Liver (tissue), 8 donors: ENCODE measurements at regions not wholly inside any gene's neighbourhood (a gene's known extent, or its start where the extent isn't known, plus 50 kb on each side); places are given as distances from the start of the nearest gene placed in this dataset.

Experiments used
- DNase-seq: peaks from one replicate; pipeline ENCODE4 v3.0.0-alpha.2; 2017; ENCODE audit warnings: low spot score
- H3K27ac ChIP-seq, 2 donors: one replicate each; pipeline ENCODE4 v1.7.0; 2013; ENCODE audit warnings: inconsistent platforms in 2 of 2, low read length in 2 of 2, control low read depth in 1 of 2, low read depth in 1 of 2, mild to moderate bottlenecking in 1 of 2
- H3K27me3 ChIP-seq, 4 donors: one replicate each; pipeline versions ENCODE4 v1.6.1 to v1.7.0; 2013; ENCODE audit warnings: low read length in 3 of 4, inconsistent platforms in 1 of 4, mild to moderate bottlenecking in 1 of 4, moderate library complexity in 1 of 4; ENCODE audit not compliant: control insufficient read depth in 4 of 4, insufficient read depth in 4 of 4
- H3K36me3 ChIP-seq, 4 donors: one replicate each; pipeline versions ENCODE4 v1.6.1 to v1.7.0; 2013; ENCODE audit warnings: low read length in 3 of 4, mild to moderate bottlenecking in 3 of 4, low read depth in 1 of 4, moderate library complexity in 1 of 4; ENCODE audit not compliant: control insufficient read depth in 4 of 4, insufficient read depth in 3 of 4
- H3K4me1 ChIP-seq, 4 donors: one replicate each; pipeline versions ENCODE4 v1.6.1 to v1.7.0; 2013; ENCODE audit warnings: low read length in 3 of 4, mild to moderate bottlenecking in 3 of 4, moderate library complexity in 1 of 4; ENCODE audit not compliant: control insufficient read depth in 4 of 4, insufficient read depth in 4 of 4
- H3K4me3 ChIP-seq, 3 donors: one replicate each; pipeline versions ENCODE4 v1.6.1 to v1.7.0; 2013; ENCODE audit warnings: low read length in 3 of 3, control low read depth in 1 of 3, low read depth in 1 of 3, mild to moderate bottlenecking in 1 of 3
- H3K9ac ChIP-seq, 2 donors: one replicate each; pipeline ENCODE4 v1.7.0; 2013; ENCODE audit warnings: low read length in 2 of 2, mild to moderate bottlenecking in 2 of 2, moderate library complexity in 2 of 2, control low read depth in 1 of 2, low read depth in 1 of 2
- H3K9me3 ChIP-seq, 4 donors: one replicate each; pipeline versions ENCODE4 v1.6.1 to v1.7.0; 2013; ENCODE audit warnings: low read length in 3 of 4; ENCODE audit not compliant: control insufficient read depth in 4 of 4
- ATF3 ChIP-seq: IDR thresholded peaks from 2 replicates; pipeline ENCODE4 v1.6.1; 2016; ENCODE audit warnings: antibody characterized with exemption
- CTCF ChIP-seq: fragments of 150-350 bp; IDR thresholded peaks from 2 replicates; pipeline ENCODE4 v1.5.1; 2017; ENCODE audit warnings: improper control_type of control experiment, low read depth, low read length; ENCODE audit not compliant: missing input control
- EGR1 ChIP-seq, 2 donors: IDR thresholded peaks; 2 replicates each; pipeline ENCODE4 v1.6.1; 2016 to 2018; ENCODE audit warnings: antibody characterized with exemption in 2 of 2, low read depth in 2 of 2
- FOXA1 ChIP-seq: IDR thresholded peaks from 2 replicates; pipeline ENCODE4 v1.6.1; 2016; ENCODE audit warnings: antibody characterized with exemption
- FOXA2 ChIP-seq: IDR thresholded peaks from 2 replicates; pipeline ENCODE4 v1.6.1; 2016; ENCODE audit warnings: antibody characterized with exemption
- GABPA ChIP-seq, 2 donors: IDR thresholded peaks in 1 of 2; conservative IDR thresholded peaks in 1 of 2; 2 replicates each; pipeline ENCODE4 v1.6.1; 2016; ENCODE audit warnings: antibody characterized with exemption in 2 of 2, mild to moderate bottlenecking in 1 of 2, moderate library complexity in 1 of 2
- HNF4A ChIP-seq, 2 donors: conservative IDR thresholded peaks; 2 replicates each; pipeline ENCODE4 v1.6.1; 2016; ENCODE audit warnings: antibody characterized with exemption in 2 of 2, mild to moderate bottlenecking in 2 of 2
- HNF4G ChIP-seq: IDR thresholded peaks from 2 replicates; pipeline ENCODE4 v1.6.1; 2016; ENCODE audit warnings: antibody characterized with exemption
- JUND ChIP-seq, 2 donors: IDR thresholded peaks; 2 replicates each; pipeline ENCODE4 v1.6.1; 2016; ENCODE audit warnings: antibody characterized with exemption in 2 of 2
- MAX ChIP-seq: IDR thresholded peaks from 2 replicates; pipeline ENCODE4 v1.6.1; 2016; ENCODE audit warnings: antibody characterized with exemption
- NR2F2 ChIP-seq: IDR thresholded peaks from 2 replicates; pipeline ENCODE4 v1.6.1; 2016; ENCODE audit warnings: antibody characterized with exemption
- RAD21 ChIP-seq, 2 donors: IDR thresholded peaks; 2 replicates each; pipeline ENCODE4 v1.6.1; 2016; ENCODE audit warnings: antibody characterized with exemption in 2 of 2, mild to moderate bottlenecking in 2 of 2
- REST ChIP-seq: IDR thresholded peaks from 2 replicates; pipeline ENCODE4 v1.6.1; 2016; ENCODE audit warnings: antibody characterized with exemption, mild to moderate bottlenecking
- RXRA ChIP-seq, 2 donors: IDR thresholded peaks; 2 replicates each; pipeline ENCODE4 v1.6.1; 2017 to 2018; ENCODE audit warnings: antibody characterized with exemption in 2 of 2, mild to moderate bottlenecking in 1 of 2
- SP1 ChIP-seq: IDR thresholded peaks from 2 replicates; pipeline ENCODE4 v1.6.1; 2018; ENCODE audit warnings: antibody characterized with exemption, mild to moderate bottlenecking
- TAF1 ChIP-seq: conservative IDR thresholded peaks from 2 replicates; pipeline ENCODE4 v1.6.1; 2016; ENCODE audit warnings: antibody characterized with exemption, mild to moderate bottlenecking
- YY1 ChIP-seq: IDR thresholded peaks from 2 replicates; pipeline ENCODE4 v1.6.1; 2016; ENCODE audit warnings: antibody characterized with exemption, mild to moderate bottlenecking
- ZBTB33 ChIP-seq: IDR thresholded peaks from 2 replicates; pipeline ENCODE4 v1.6.1; 2016; ENCODE audit warnings: antibody characterized with exemption
- WGBS: extraction: QIAGEN DNeasy Blood & Tissue Kit; methylation state at CpG from one replicate; pipeline ENCODE4 v1.1.7; 2013; 5-methylcytosine and 5-hydroxymethylcytosine counted together
- donor health status: healthy.
- donor health status: healthy.
- donor health status: healthy.
- donor health status: healthy.
- donor health status: healthy.

GRCh38 chr2:17298453-17298852 lies 219.8 kb downstream of the RAD51AP2 start:
- no peaks in the 10 kb centered on the region for H3K27me3 ChIP-seq
- no peak overlapping the region for H3K27ac ChIP-seq
- no peak for TF ChIP-seq YY1
- TF ChIP-seq CTCF: no peak
- no peak for TF ChIP-seq NR2F2
- TF ChIP-seq FOXA1: no peak
- no peak for TF ChIP-seq JUND (IDR thresholded peaks at IDR 0.05)
- TF ChIP-seq REST: no peak
- no peak for TF ChIP-seq HNF4G
- TF ChIP-seq RXRA (IDR thresholded peaks at IDR 0.05): no peak
- TF ChIP-seq TAF1: no peak
- TF ChIP-seq ATF3: no peak
- TF ChIP-seq GABPA (IDR thresholded peaks at IDR 0.05 in 1 of 2, conservative IDR thresholded peaks at IDR 0.05 in 1 of 2): no peak
- TF ChIP-seq MAX: no peak
- TF ChIP-seq FOXA2: no peak
- no peak for TF ChIP-seq HNF4A (conservative IDR thresholded peaks at IDR 0.05)
- H3K9me3 ChIP-seq: no peaks in the 10 kb centered on the region
- no peak overlapping the region for H3K4me3 ChIP-seq
- no peak overlapping the region for H3K9ac ChIP-seq
- no peaks in the 10 kb centered on the region for H3K4me1 ChIP-seq
- WGBS: 78% methylated on average over 2 of the region's 2 CpGs
- H3K36me3 ChIP-seq: no peaks in the 10 kb centered on the region
- DNase-seq: no peak

- Histone ChIP-seq H3K4me1 (no peaks in the 10 kb centered on the region), H3K4me3 (no peak overlapping the region), H3K27me3 (no peaks in the 10 kb centered on the region), H3K36me3 (no peaks in the 10 kb centered on the region), H3K9ac (no peak overlapping the region), H3K9me3 (no peaks in the 10 kb centered on the region), H3K27ac (no peak overlapping the region)
- no peak for DNase-seq
- TF ChIP-seq RXRA (IDR thresholded peaks at IDR 0.05): no peak
- no peak for TF ChIP-seq SP1
- TF ChIP-seq ATF3: no peak
- TF ChIP-seq GABPA (IDR thresholded peaks at IDR 0.05 in 1 of 2, conservative IDR thresholded peaks at IDR 0.05 in 1 of 2): no peak
- TF ChIP-seq NR2F2: no peak
- no peak for TF ChIP-seq FOXA1
- TF ChIP-seq REST: no peak
- TF ChIP-seq YY1: no peak
- TF ChIP-seq RAD21 (IDR thresholded peaks at IDR 0.05): no peak
- no peak for TF ChIP-seq JUND (IDR thresholded peaks at IDR 0.05)
- no peak for TF ChIP-seq HNF4G
- TF ChIP-seq EGR1 (IDR thresholded peaks at IDR 0.05; ENCODE audit: low read depth in 2 of 2): no peak
- no peak for TF ChIP-seq ZBTB33
- TF ChIP-seq MAX: no peak
- no peak for TF ChIP-seq FOXA2
Measured at GRCh38 chr2:17296686-17297085, 221.6 kb downstream of the RAD51AP2 start.
